HG03159 (cell line): ENCODE measurements at regions not wholly inside any gene's neighbourhood (a gene's known extent, or its start where the extent isn't known, plus 50 kb on each side); places are given as distances from the start of the nearest gene placed in this dataset.
"Not testable (repeated sequence)": the region's sequence is repeated elsewhere in the genome, so short reads cannot be mapped to it uniquely, and the experiment has no call there.

Experiments used
- ATAC-seq: cut with Tn5 transposase; IDR thresholded peaks from one replicate; pipeline ENCODE4 v1.9.1; 2021; ENCODE audit warnings: mild to moderate bottlenecking, moderate library complexity; ENCODE audit not compliant: unreplicated experiment

GRCh38 chr16:29115802-29116141, 130.9 kb downstream of the LAT start:
- ATAC-seq: peak; percentile 52

- peak; percentile 41 for ATAC-seq
These were observed 130.3 kb downstream of the LAT start for GRCh38 chr16:29114989-29115801.

- no peak for ATAC-seq
These were observed 129.7 kb downstream of the LAT start for GRCh38 chr16:29114574-29114973.

DNA sequence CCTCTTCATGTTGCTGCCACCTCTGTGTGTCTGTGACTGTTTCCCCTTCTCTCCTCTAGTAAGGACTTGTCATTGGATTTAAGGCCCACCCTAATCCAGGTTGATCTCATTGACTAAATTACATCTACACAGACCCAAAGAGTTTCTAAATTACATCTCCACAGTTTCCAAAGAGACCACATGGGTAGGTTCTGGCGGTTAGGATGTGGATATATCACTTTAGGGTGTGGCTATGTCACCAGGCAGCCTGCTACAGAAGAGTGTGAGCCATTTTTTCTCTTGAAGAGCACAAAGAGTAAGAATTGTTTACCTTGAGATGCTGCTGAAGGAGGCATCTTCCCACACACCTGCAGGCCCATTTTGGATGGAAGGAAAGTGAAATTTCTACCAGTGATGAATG, 128.6 kb downstream of the LAT start:
- not testable (repeated sequence) for ATAC-seq

DNA sequence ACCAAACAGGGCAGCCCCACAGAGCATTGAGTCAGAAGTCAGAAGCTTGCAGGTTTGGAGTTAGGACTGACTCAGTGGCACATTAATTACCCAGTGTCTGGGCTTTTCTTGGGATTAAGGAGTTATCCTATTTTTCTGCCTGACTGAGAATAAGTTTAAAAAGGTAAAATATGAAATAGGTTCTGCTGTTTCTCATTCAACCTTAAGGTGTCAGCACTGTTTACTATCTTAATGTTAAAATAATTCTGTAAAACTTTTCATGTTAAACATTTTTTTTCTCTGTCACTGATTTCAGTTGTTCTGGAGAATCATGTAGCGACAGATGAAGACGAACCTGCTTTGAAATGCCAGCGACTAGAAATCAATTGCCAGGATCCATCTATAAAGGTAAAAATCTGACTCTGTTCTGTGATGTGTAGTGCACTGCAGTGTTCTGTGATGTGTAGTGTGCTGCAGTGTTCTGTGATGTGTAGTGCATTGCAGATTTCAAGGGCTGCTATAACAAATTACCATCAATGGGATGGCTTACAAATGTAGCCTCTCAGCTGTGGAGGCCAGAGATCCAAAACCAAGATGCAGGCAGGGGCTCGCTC, 128.0 kb downstream of the LAT start:
- ATAC-seq: no peak

DNA sequence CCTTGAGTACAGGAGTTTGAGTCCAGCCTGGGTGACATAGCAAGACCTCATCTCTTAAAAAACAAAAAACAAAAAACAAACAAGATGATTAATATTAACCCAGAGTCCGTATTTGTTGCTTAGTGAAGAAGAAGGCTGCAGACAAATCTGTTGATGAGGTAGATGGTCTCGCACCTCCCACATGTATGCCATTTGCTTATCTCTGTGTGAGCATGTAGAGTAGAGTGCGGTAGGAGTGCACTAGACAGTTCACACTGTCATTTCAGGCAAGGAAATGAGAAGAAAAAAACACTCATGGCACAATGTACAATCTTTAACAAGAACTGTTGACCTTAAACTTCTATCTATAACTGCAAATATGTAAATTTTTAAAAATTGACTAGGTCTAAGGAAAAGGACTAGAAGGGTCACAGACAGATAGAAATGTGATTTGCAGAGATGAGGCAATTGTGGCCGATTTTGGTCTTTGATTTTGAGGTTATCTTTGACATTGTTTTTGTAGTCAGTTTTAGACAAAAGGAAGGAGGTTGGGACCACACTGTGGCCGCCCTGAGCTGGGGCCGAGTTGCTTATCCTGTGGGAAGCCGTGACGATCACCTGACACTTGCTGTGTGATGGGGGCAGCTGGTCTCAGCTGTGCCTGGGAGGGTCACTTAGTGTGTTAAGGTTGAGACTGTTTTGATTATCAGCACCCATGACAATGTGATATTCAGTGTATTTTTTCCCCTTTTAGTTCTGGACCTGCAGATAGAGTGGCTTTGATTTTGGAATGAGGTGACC, 127.2 kb downstream of the LAT start:
- ATAC-seq: not testable (repeated sequence)

- no peak for ATAC-seq
These were observed 126.6 kb downstream of the LAT start for GRCh38 chr16:29111421-29111820.

GRCh38 chr16:29108625-29109169, 123.8 kb downstream of the LAT start:
- not testable (repeated sequence) for ATAC-seq

GRCh38 chr16:29107299-29107698, 122.4 kb downstream of the LAT start:
- no peak for ATAC-seq

- not testable (repeated sequence) for ATAC-seq
These were observed 121.5 kb downstream of the LAT start for GRCh38 chr16:29106259-29106908.

DNA sequence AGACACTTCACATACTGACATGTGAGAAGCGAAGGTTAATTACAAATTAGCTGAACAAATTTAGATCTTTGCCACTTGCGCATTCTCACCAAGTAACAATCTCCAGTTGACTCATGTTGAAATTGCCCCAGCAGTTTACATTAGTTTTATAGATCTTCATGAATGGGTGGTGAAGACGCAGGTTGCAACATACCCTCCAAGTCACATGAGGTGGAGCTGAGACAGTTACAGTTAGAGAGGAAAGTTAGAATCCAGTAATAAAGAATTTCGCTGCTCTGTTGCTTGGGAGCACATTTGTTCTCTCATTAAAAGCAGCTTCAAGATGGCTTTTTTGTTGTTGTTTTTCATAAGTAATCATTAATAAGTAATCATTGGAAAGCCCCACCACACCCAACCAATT, 119.7 kb downstream of the LAT start:
- not testable (repeated sequence) for ATAC-seq

GRCh38 chr16:29097965-29098364, 113.1 kb downstream of the LAT start:
- ATAC-seq: not testable (repeated sequence)

GRCh38 chr16:29094729-29095624, 110.1 kb downstream of the LAT start:
- not testable (repeated sequence) for ATAC-seq

GRCh38 chr16:29094325-29094724, 109.5 kb downstream of the LAT start:
- not testable (repeated sequence) for ATAC-seq

GRCh38 chr16:29089679-29090078, 104.8 kb downstream of the LAT start:
- not testable (repeated sequence) for ATAC-seq

DNA sequence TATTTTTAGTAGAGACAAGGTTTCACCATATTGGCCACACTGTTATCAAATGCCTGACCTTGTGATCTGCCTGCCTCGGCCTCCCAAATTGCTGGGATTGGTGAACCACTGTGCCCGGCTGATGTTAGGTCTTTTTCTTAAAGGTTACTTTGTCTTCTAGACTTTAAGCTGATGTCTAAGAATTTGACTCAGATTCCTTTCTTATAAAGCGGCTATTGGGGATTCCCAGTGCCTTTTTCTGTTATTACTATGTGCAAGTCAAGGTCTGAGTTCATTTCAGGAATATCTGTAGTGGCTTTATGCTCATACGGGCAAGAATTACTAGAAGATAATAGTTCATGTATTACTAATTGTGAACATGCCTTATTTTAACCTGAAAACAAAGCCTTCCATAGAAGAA, 102.8 kb downstream of the LAT start:
- ATAC-seq: not testable (repeated sequence)

DNA sequence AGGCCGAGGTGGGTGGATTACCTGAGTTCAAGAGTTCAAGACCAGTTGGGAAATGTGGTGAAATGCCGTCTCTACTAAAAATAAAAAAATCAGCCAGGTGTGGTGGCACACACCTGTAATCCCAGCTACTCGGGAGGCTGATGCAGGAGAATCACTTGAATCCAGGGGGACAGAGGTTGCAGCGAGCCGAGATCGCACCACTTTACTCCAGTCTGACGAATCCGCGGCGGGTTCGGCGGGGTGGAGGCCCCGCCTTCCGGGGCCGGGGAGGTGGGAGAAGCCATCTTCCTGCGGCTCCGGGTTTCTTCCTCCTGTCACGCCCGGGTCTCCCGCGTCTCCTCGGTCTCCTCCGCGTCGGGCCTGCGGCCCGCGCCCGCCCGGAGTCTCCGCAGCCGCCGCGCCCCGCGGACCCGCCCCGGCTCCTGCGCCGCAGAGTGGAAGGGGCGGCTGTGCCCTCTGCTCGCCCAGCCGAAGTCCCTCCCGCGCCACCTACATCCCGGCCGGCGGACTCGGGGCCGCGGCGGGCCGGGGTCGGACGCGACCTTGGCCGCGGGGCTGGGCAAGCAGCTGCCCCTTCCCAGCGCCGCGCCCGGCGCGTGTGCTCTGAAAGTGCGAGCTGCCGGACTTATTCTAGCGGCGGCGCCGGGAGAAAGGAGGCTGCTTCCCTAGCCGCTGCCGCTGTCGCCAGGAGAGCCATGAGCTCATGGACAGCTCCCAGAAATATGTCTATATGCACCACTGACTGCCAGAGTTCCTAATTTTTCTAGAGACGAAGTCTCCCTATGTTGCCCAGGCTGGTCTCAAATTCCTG, 97.2 kb downstream of the LAT start:
- not testable (repeated sequence) for ATAC-seq

DNA sequence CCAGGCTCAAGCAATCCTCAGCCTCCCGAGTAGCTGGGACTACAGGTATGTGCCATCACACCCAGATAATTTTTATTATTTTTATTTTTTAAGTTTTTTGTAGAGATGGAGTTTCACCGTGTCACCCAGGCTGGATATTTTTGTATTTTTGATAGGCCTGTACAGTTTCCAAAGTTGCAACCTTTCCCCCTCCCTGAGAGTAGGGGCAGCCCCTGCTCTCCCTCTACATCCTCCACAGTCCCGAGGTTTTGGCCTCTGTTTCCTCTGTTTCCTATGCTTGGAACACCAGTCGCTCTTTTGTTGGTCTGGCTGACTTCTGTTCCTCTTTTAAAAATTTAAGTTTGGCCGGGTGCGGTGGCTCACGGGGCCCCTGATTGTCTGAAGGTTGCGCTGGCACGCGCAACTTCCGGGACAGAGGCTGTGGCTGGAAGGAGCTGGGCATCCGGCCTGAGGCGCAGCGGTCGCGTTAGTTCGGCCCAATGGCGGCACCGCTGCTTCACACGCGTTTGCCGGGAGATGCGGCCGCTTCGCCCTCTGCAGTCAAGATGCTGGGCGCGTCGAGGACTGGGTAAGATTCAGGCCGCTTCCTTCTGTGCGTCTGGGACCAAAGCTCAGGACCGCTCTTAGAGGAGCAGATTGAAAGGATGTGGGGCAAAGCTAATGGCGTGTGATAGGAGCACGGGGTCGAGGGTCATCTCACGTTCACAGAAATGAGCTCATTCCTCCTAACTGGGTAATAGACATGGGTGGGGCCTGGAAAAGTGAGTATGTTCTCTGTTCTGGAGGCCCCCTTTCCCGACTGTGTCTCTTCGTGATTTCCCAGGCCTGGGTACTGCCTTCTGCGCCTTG, 89.9 kb downstream of the LAT start:
- ATAC-seq: peak; percentile 86
